ENCODE measurements at regions not wholly inside any gene's neighbourhood (a gene's known extent, or its start where the extent isn't known, plus 50 kb on each side); places are given as distances from the start of the nearest gene placed in this dataset.

DNA sequence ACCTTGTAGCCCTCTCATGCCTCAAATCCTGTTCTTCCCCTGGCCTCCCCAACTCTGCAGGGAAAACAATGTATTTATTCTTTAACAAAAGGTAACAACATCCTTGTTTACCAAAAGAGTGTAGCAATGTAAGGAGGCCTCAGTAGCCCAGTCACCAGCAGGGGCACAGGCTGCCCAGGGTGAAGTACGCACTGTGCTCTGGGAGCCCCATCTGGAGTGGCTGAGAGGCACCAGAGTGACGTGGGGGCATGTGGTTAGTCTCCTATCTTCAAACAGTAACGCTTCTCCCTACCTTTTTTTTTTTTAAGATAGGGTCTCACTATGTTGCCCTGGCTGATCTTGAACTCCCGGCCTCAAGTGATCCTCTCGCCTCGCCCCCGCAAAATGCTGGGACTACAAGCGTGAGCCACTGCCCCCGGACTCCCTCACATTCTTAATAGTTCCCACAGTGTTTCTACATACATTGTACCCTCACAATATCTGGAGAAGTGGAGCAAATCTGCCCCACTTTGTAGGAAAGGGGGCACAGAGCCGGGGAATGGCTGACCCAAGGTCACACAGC, 51.3 kb upstream of the ECE1 start:
- no peak overlapping the region for H3K4ac ChIP-seq (replicated peaks; ENCODE audit: insufficient read length, low read depth, low read length)
- peaks cover 12 to 39% of the 10 kb centered on the region in 2 experiments for H4K20me1 ChIP-seq (replicated peaks in 1 of 2; ENCODE audit: control insufficient read depth in 1 of 2, insufficient read depth in 2 of 2, low read length in 2 of 2)
- POLR2A ChIA-PET (ENCODE audit: partially characterized antibody), result no interaction called here
- H3K23me2 ChIP-seq (ENCODE audit: low read depth, low read length), result peaks cover 18% of the 10 kb centered on the region
- H2BK20ac ChIP-seq (ENCODE audit: low read length), result no peak overlapping the region
- H3K18ac ChIP-seq (ENCODE audit: extremely low read depth, low read length), result no peak overlapping the region
- DNase-seq (ENCODE audit: low read depth in 1 of 2, low spot score in 2 of 2), result no peak
- no peak overlapping the region for H2BK5ac ChIP-seq (ENCODE audit: low read depth, low read length)
- peaks cover 4 to 12% (median 5%) of the 10 kb centered on the region in 4 experiments for H3K4me1 ChIP-seq (replicated peaks in 1 of 4; ENCODE audit: control insufficient read depth in 3 of 4, insufficient read depth in 4 of 4, low read length in 3 of 4)
- H3K36me3 ChIP-seq (ENCODE audit: control insufficient read depth in 2 of 4, insufficient read depth in 4 of 4, low read length in 3 of 4), result no peaks in the 10 kb centered on the region
- H4K8ac ChIP-seq (ENCODE audit: extremely low read depth, insufficient read depth, low read length), result no peak overlapping the region
- H4K91ac ChIP-seq (replicated peaks; ENCODE audit: insufficient read length, low read length), result no peak overlapping the region
- no peak overlapping the region for H2AFZ ChIP-seq (ENCODE audit: low read length)
- no peak overlapping the region for H3K14ac ChIP-seq (ENCODE audit: insufficient read length)
- H4K5ac ChIP-seq (ENCODE audit: insufficient read length, low read depth, low read length), result no peak overlapping the region
- H2BK120ac ChIP-seq (replicated peaks; ENCODE audit: low read depth, low read length), result no peak overlapping the region
- no peak for FAIRE-seq
- H3K79me2 ChIP-seq (ENCODE audit: control insufficient read depth in 1 of 2, insufficient read depth in 2 of 2, low read length in 2 of 2), result peaks cover 0 to 17% of the 10 kb centered on the region in 2 experiments; a peak in 2 of 4 replicates
- H2AK5ac ChIP-seq (ENCODE audit: low read depth, low read length), result no peak overlapping the region
- 90% methylated on average over 10 of the region's 10 CpGs; no CpG with 5 or more reads in 1 of the 2 experiments for WGBS, 2 experiments (ENCODE audit: extremely low coverage in 1 of 2, insufficient coverage in 1 of 2, insufficient read length in 1 of 2, insufficient replicate concordance in 2 of 2, low coverage in 1 of 2, low lambda C conversion rate in 2 of 2, missing lambda C conversion rate in 1 of 2)
- CTCF ChIA-PET (ENCODE audit: partially characterized antibody), result interaction anchor here (0.7 to 3.9 kb wide), 4 partner anchors 12 to 109 kb away, joined by 3 to 15 read pairs (median 4); no protein-coding TSS in a partner anchor
- H3K27me3 ChIP-seq (replicated peaks in 1 of 4; ENCODE audit: control insufficient read depth in 3 of 4, extremely low read depth in 1 of 4, insufficient read depth in 3 of 4, low read length in 3 of 4), result peaks cover 0 to 19% (median 15%) of the 10 kb centered on the region in 4 experiments; a peak in 6 of 7 replicates
- no peaks in the 10 kb centered on the region for H3K9me3 ChIP-seq (ENCODE audit: insufficient read depth in 2 of 2, low read depth in 1 of 2, low read length in 1 of 2)
- no peak overlapping the region; a peak in 1 of 4 replicates for H3K4me2 ChIP-seq (ENCODE audit: insufficient read depth in 1 of 2, low read depth in 2 of 2, low read length in 2 of 2)
- no peak overlapping the region for H2BK15ac ChIP-seq (ENCODE audit: low read length)
- no peak overlapping the region for H3K4me3 ChIP-seq (ENCODE audit: extremely low read depth in 1 of 4, insufficient read depth in 2 of 4, low read depth in 3 of 4, low read length in 4 of 4)
- H3K27ac ChIP-seq (ENCODE audit: low read depth, low read length), result no peak overlapping the region
- H2BK12ac ChIP-seq (ENCODE audit: low read depth, low read length), result no peak overlapping the region
- H3K79me1 ChIP-seq (ENCODE audit: low read depth, low read length), result 0 out of 2 replicates have a peak, but pooled peaks cover 2% of the 10 kb centered on the region
- no peak overlapping the region for H3K56ac ChIP-seq (replicated peaks; ENCODE audit: insufficient read length, low read depth, low read length)
- no peak overlapping the region for H3K9ac ChIP-seq (replicated peaks in 1 of 4; ENCODE audit: extremely low read depth in 1 of 4, low read depth in 3 of 4, low read length in 3 of 4)
- H3K23ac ChIP-seq (ENCODE audit: insufficient read length), result no peak overlapping the region
- TF ChIP-seq EP300 (IDR thresholded peaks at IDR 0.05; ENCODE audit: borderline replicate concordance in 1 of 2, low read depth in 2 of 2, low read length in 2 of 2), result no peak
- no peak for TF ChIP-seq FOSL1 (IDR thresholded peaks at IDR 0.05; ENCODE audit: insufficient read depth, low read depth, low read length)
- no peak for TF ChIP-seq TCF12 (IDR thresholded peaks at IDR 0.05; ENCODE audit: low read depth, low read length)
- no peak for TF ChIP-seq BCL11A (IDR thresholded peaks at IDR 0.05; ENCODE audit: low read depth in 2 of 2, low read length in 2 of 2)
- TF ChIP-seq KDM5A (IDR thresholded peaks at IDR 0.05; ENCODE audit: low read length), result no peak
- TF ChIP-seq ZNF274 (IDR thresholded peaks at IDR 0.05; ENCODE audit: borderline replicate concordance, extremely low read depth, low read length), result no peak

All from H1 (cell line).